HCT116 (cell line): ENCODE measurements at regions not wholly inside any gene's neighbourhood (a gene's known extent, or its start where the extent isn't known, plus 50 kb on each side); places are given as distances from the start of the nearest gene placed in this dataset.

Experiments
- EGR1 ChIP-seq: IDR thresholded peaks from 2 replicates; pipeline ENCODE4 v1.6.1; 2012; ENCODE audit warnings: low read depth
- JUND ChIP-seq: IDR thresholded peaks from 2 replicates; pipeline ENCODE4 v1.6.1; 2012
- POLR2A ChIP-seq: IDR thresholded peaks from 2 replicates; pipeline ENCODE4 v1.7.0; 2011; ENCODE audit warnings: borderline replicate concordance; ENCODE audit not compliant: insufficient read depth, insufficient read length; ENCODE audit errors: extremely low read depth
- POLR2AphosphoS5 ChIP-seq: IDR thresholded peaks from 2 replicates; pipeline ENCODE4 v1.6.1; 2011; ENCODE audit warnings: mild to moderate bottlenecking, low read depth, low read length, moderate library complexity
- RAD21 ChIP-seq: IDR thresholded peaks from 2 replicates; pipeline ENCODE4 v1.6.1; 2012; ENCODE audit warnings: low read depth, mild to moderate bottlenecking
- SIN3A ChIP-seq: IDR thresholded peaks from 2 replicates; pipeline ENCODE4 v1.6.1; 2012; ENCODE audit warnings: low read depth
- SP1 ChIP-seq: IDR thresholded peaks from 2 replicates; pipeline ENCODE4 v1.6.1; 2012; ENCODE audit warnings: low read depth
- SRF ChIP-seq: IDR thresholded peaks from 2 replicates; pipeline ENCODE4 v1.6.1; 2012; ENCODE audit warnings: low read depth
- YY1 ChIP-seq: IDR thresholded peaks from 2 replicates; pipeline ENCODE4 v1.6.1; 2011; ENCODE audit warnings: low read length, low read depth, moderate library complexity, mild to moderate bottlenecking; ENCODE audit not compliant: insufficient replicate concordance; ENCODE audit errors: extremely low read depth
- TF ChIP-seq, protein P1 (sequence below), 3 experiments: fragments of 200-600 bp in 1 of 3; sonication (generic) in 1 of 3; IDR thresholded peaks in 2 of 3; conservative IDR thresholded peaks in 1 of 3; 2 replicates each; pipeline ENCODE4 v1.5.1; 2012 to 2017; ENCODE audit warnings: low read depth in 2 of 3, low read length in 2 of 3, antibody characterized with exemption in 1 of 3, borderline replicate concordance in 1 of 3, control low read depth in 1 of 3, mild to moderate bottlenecking in 1 of 3, mixed read lengths in 1 of 3, mixed run types in 1 of 3, moderate library complexity in 1 of 3; ENCODE audit not compliant: insufficient read depth in 1 of 3
- TF ChIP-seq, protein P2 (sequence below): IDR thresholded peaks from 2 replicates; pipeline ENCODE4 v1.6.1; 2011; ENCODE audit warnings: mild to moderate bottlenecking, low read length, moderate library complexity; ENCODE audit not compliant: insufficient replicate concordance; ENCODE audit errors: extremely low read depth
- TF ChIP-seq, protein P3 (sequence below): IDR thresholded peaks from 2 replicates; pipeline ENCODE4 v1.6.1; 2012; ENCODE audit warnings: low read depth

DNA sequence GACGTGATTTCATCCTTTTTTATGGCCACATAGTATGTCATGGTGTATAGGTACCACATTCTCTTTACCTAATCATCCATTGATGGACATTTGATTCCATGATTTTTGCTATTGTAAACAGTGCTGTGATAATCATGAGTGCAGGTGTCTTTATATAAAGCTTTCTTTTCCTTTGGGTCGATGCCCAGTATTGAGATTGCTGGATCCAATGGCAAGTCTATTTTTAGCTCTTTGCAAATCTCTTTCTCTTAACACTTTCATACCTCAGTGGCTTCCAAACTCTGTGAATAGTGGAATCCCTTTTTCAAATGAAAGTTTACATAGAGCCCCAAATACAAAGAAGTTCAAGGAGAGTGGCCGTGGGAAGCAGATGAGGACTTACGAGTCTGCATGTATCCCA is 105.8 kb upstream of the SPTLC3 start:
- TF ChIP-seq, protein P1, sequence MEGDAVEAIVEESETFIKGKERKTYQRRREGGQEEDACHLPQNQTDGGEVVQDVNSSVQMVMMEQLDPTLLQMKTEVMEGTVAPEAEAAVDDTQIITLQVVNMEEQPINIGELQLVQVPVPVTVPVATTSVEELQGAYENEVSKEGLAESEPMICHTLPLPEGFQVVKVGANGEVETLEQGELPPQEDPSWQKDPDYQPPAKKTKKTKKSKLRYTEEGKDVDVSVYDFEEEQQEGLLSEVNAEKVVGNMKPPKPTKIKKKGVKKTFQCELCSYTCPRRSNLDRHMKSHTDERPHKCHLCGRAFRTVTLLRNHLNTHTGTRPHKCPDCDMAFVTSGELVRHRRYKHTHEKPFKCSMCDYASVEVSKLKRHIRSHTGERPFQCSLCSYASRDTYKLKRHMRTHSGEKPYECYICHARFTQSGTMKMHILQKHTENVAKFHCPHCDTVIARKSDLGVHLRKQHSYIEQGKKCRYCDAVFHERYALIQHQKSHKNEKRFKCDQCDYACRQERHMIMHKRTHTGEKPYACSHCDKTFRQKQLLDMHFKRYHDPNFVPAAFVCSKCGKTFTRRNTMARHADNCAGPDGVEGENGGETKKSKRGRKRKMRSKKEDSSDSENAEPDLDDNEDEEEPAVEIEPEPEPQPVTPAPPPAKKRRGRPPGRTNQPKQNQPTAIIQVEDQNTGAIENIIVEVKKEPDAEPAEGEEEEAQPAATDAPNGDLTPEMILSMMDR (IDR thresholded peaks at IDR 0.05 in 2 of 3, conservative IDR thresholded peaks at IDR 0.05 in 1 of 3; ENCODE audit: borderline replicate concordance in 1 of 3, insufficient read depth in 1 of 3, low read depth in 2 of 3, low read length in 2 of 3), result no peak
- TF ChIP-seq POLR2AphosphoS5 (no peak), JUND (no peak), EGR1 (no peak), RAD21 (no peak), YY1 (no peak), POLR2A (no peak), SP1 (no peak), SIN3A (no peak), SRF (no peak)
- TF ChIP-seq, protein P2, sequence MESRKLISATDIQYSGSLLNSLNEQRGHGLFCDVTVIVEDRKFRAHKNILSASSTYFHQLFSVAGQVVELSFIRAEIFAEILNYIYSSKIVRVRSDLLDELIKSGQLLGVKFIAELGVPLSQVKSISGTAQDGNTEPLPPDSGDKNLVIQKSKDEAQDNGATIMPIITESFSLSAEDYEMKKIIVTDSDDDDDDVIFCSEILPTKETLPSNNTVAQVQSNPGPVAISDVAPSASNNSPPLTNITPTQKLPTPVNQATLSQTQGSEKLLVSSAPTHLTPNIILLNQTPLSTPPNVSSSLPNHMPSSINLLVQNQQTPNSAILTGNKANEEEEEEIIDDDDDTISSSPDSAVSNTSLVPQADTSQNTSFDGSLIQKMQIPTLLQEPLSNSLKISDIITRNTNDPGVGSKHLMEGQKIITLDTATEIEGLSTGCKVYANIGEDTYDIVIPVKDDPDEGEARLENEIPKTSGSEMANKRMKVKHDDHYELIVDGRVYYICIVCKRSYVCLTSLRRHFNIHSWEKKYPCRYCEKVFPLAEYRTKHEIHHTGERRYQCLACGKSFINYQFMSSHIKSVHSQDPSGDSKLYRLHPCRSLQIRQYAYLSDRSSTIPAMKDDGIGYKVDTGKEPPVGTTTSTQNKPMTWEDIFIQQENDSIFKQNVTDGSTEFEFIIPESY, result no peak
- TF ChIP-seq, protein P3, sequence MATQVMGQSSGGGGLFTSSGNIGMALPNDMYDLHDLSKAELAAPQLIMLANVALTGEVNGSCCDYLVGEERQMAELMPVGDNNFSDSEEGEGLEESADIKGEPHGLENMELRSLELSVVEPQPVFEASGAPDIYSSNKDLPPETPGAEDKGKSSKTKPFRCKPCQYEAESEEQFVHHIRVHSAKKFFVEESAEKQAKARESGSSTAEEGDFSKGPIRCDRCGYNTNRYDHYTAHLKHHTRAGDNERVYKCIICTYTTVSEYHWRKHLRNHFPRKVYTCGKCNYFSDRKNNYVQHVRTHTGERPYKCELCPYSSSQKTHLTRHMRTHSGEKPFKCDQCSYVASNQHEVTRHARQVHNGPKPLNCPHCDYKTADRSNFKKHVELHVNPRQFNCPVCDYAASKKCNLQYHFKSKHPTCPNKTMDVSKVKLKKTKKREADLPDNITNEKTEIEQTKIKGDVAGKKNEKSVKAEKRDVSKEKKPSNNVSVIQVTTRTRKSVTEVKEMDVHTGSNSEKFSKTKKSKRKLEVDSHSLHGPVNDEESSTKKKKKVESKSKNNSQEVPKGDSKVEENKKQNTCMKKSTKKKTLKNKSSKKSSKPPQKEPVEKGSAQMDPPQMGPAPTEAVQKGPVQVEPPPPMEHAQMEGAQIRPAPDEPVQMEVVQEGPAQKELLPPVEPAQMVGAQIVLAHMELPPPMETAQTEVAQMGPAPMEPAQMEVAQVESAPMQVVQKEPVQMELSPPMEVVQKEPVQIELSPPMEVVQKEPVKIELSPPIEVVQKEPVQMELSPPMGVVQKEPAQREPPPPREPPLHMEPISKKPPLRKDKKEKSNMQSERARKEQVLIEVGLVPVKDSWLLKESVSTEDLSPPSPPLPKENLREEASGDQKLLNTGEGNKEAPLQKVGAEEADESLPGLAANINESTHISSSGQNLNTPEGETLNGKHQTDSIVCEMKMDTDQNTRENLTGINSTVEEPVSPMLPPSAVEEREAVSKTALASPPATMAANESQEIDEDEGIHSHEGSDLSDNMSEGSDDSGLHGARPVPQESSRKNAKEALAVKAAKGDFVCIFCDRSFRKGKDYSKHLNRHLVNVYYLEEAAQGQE, result no peak
